Stimulated activated CD4-positive, alpha-beta T cell treated with anti-CD3 and anti-CD28 coated beads, Interleukin-2, amount 100 ng/mL, for 48 hours (primary cell): ENCODE measurements at regions not wholly inside any gene's neighbourhood (a gene's known extent, or its start where the extent isn't known, plus 50 kb on each side); places are given as distances from the start of the nearest gene placed in this dataset.

Experiments used
- DNase-seq, 2 donors: peaks; one replicate each; pipeline ENCODE4 v3.0.0-alpha.2; 2020

DNA sequence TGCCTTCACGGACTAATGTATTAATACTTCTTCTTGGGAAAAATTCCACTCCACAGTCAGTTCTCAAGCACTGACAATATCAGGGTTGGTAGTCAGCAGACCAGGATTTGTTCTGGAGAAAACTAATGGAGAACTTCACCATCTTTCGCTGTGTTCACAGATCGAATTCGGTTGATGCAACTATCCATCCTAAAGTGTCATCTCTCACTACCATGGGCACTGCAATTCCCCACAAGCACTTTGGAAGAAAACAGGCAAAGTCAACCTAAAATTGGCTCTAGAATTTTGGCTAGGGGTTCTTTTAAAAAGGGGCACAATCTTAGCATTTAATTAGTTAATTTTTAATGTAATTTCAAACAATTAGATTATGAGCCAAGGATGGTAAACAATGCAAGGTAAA lies 164.4 kb downstream of the HGF start:
- DNase-seq, result no peak

DNA sequence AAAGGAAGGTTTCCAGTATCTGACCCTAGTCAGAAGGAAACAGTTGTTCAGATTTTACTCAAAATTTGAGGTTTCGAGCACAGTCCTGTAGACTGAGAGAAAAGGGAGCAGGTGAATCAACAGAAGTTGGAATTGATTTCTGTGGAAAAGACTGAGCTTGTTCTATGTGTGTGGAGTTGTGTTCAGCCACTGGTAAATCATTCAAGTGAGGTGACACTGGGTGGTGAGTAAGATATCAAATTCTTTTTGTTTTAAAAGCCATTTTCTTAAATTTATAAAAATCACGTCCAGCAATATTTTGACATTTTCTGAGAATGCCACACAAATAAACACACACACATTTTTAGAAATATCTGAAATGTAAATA lies 165.1 kb downstream of the HGF start:
- DNase-seq, result no peak

DNA sequence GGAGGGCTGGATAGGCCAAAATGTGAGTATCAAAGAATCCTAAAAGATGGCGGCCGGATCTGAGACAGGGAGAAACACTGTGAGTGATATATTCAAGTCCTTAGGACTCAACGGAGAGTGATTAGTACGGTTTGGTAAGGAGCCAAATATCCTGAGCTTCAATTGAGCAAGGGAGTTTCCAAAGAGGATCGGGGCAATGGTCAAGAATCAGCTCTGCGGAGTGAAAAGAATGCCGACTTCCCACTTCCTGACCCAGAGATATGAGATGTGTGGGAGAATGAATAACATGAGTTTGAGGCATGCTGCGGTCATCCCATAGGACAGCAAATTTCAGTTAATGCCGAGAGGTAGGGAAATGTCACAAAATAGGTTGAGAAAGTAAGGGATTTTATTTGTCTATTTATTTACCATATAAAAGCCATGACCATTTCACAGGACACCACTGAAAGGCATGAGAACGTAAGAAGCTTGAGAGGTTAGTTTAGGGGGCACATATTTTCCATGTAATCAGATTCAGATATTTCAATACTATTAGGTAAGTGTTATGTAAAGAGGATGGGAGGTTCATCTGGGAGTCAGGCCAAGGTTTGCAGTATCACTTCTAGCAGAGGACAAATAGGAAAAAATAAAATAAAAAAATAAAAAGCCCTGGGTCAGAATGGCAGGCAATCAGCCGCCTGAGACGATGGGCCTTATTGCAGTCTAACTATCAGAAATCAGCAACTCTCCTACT lies 165.6 kb downstream of the HGF start:
- DNase-seq, result no peak

DNA sequence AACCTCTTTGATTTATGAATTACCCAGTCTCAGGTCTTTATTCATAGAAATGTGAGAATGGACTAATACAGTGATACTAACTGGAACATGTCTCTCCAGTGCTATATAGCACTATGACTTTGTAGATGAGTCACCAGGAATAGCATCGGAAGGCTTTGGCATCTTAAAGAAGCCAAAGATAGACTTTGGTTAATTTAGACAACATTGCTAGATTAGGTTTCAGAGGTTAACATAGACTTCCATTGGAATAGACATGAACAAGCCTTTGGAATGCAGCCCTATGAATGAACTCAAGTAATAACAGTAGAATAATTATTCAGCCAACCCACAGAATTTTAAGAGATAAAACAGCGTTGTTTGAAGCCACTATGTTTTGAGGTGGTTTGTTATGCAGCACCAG lies 169.2 kb downstream of the HGF start:
- no peak for DNase-seq

DNA sequence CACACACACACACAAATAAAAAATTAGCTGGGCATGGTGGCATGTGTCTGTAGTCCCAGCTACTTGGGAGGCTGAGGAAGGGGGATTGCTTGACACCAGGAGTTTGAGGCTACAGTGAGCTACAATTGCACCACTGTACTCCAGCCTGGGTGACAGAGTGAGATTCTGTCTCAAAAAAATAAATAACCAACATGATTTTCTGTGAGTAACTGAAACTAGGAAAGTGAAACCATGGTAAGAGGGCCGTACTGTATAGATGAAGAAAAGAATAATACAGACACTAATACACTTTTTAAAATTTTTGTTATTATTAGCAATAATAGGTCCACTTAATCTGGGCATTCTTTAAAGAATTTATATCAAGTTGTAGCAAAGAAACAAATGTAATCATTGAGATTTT lies 170.9 kb downstream of the HGF start:
- DNase-seq, result no peak

DNA sequence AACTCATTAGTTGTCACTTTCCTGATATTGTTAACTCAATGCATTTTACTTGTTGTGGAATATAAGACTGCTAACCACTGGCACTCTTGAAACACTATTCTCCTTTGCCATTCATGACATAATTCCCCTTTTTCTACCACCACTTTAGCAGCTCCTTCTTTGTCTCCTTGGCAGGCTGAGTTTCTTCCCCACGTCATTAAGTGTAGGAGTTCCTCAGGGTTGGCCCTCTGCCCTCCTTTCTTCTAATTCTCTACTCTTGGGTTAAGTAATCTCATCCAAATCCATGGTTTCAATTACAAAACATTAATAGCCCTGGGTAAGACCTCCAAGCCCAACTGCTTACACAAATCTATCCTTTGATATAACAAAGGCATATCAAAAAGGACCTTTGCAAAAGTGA lies 175.1 kb downstream of the HGF start:
- no peak for DNase-seq

DNA sequence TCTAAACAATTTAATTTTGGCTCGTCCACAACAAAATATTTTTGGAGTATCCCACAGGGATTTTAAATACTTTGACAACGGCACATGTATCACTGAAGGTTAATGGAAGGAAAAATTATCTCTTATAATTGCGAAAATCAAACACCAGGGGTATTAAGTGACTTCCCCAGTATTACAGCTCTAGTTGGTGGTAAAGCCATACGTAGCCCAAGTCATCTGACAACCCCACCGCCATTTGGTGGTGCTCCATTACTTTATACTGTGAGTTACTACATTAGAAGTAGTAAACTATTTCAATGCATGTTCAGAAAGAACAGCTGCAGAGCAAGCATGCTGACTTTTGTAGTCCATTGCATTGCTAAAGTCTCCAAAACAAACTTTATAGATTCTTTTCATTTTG lies 179.7 kb downstream of the HGF start:
- no peak for DNase-seq

DNA sequence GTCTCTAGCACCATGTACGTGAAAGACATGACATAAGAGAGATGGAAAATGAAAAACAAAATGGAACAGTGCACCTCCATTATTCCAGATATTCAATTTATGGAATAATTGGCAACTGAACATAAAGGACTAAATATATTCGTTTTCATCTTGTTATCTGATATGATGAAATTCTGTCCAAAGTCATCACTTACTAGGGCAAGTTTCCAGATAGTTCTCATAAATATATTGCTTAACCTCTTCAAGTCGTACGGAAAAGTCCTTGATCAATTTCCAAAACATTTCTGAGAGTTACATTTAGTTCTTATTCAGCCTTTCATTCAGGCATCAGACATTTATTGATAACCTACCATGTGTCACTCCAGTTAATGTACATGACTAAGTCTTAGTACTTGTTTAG lies 185.2 kb downstream of the HGF start:
- DNase-seq, result no peak

DNA sequence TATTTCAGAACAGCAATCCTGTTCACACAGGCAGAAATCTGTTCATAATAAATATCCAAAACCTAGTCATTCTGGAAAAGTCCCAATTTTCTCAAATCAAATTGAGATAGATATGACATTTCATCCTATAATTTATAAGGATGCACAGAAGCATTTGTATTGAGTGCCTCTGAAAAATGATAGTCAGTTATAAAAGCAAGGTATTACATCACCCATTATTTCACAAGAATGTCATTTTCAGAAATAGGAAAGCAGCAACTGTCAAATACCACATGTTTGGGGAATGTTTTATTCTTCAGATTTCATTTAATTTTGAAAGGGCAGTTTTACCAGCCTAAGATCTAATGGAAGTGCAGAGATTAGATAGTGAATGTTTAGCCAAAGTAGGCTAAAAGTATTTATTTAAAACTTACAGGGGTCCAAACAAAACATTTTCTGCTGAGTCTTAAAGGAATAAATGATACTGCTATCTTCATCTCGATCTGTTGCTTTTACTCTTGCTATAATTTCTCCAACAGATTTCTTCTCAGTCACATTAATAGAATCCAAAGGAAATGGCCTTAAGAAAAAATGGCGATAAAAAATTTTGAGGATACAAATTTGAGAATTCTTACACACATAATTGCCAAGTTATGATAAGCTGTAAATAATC lies 185.8 kb downstream of the HGF start:
- no peak for DNase-seq

DNA sequence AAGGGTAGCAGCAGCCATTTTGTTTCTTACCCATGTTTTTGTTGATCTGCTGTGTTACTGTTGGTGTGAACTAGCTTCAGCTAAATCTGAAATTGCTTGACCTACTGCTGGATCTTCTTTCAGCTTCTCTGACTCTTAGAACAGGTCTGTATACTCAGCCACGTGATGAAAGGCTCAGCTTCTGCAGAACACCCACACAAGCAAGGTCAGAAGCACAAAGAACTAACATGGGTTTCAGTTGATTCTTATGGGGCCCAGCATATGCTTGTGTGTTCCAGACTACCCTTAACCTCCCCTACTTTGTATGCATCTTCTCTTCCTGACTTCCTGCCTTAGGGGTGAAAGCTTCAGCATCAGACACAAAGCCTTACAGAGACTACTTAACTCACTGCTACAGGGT lies 186.8 kb downstream of the HGF start:
- DNase-seq, result no peak

DNA sequence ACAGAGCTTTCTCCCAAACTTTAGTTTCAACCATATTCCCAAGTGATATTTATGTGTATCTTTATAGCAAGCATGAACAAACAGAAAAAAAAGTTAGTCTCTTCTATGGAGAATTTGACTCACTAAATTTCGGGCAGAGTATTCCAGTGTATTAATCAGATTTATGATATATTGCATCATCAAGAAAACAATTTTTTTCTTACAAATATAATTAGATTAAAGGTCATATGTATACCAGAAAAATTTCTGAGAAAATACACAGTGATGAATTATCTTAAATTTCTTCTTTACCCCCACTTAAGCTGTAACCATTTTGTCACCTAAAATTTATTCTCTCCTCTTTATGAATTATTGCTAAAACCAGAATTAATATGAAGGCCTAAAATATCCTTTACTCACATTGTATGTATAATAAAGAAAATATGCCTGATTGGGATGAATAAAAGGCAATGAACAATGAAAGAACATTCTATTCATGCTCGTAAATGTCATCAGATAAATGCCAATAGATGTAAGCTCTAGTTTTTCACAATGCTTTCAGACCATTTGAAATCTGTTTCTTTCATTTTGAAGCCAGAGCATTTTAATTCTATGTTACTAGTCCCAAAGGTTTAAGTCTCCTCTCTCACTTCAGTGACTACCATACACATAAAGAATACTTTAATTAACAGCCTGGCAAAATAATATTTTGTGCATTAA lies 192.1 kb downstream of the HGF start:
- no peak for DNase-seq

DNA sequence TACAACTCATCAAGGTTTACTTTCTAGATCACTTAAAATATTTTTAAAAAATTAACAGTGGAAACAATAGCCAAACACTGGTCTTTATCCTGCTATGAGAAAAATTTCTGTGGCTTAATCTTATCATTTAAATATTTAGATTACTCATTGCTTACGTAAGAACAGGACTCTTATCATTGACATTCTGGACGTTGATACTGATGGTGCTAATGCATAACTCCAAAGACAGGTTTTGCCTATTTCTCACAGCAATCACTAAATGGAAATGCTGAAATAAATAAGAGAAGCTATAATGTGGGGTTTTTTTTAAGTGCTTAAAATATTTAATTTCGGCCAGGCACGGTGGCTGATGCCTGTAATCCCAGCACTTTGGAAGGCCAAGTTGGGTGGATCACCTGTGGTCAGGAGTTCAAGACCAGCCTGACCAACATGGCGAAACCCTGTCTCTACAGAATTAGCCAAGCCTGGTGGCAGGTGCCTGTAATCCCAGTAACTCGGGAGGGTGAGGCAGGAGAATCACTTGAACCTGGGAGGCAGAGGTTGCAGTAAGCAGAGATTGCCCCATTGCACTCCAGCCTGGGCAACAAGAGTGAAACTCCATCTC lies 195.0 kb downstream of the HGF start:
- DNase-seq, result no peak

DNA sequence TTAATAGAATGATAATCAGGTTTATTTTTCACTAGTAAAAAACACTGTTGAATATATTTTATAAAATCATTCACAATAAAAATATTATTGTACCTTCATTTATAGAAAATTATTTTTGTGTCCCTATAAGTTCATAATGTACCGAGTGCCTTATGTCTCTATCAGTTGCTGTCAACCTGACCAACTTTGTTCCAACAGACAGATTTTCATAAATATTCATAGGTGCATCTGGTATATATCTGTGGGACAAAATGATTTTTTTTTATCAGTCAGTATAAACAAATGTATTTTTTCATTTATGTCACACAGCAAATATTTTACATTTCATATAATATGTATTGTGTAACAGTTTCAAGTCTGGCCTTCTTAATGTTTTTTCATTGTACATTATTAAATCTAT lies 195.9 kb downstream of the HGF start:
- DNase-seq, result no peak

DNA sequence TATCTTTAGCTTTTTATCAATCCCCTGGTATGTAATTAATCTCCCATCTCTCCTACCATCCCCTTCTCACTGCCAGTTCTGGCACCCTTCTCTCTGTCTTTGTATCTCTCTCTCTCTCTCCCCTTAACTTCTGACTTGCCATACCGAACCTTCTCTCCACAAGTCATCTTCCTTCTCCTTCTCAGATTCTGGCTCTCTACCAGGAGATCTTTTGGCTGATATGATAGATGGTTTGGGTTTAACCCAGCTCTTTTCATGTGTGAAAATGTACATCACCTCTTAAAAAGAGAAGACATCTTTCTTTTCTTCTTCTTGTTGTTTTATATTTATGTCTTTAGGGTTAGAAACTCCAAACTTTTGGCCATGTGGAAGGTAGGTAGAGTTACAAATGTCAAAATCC lies 196.7 kb downstream of the HGF start:
- no peak for DNase-seq

DNA sequence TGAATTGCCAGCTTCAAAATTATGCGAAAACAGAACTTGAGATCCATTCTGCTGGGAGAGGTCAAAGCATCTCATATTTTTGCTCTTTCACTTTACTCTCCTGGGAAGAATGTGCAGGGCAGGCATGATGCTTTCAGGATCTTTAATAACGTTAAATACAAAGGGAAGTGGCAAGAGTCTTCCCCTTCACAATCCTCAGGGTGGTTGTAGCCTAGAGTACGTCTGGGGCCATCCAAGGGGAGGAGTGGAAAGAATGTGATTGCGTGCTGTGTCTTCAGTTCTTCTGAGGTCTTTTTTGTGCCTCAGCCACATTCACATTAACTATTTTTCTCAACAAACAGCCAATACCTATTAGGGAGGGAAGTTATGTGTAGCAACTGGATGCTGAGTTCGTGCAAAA lies 207.3 kb downstream of the HGF start:
- no peak for DNase-seq

DNA sequence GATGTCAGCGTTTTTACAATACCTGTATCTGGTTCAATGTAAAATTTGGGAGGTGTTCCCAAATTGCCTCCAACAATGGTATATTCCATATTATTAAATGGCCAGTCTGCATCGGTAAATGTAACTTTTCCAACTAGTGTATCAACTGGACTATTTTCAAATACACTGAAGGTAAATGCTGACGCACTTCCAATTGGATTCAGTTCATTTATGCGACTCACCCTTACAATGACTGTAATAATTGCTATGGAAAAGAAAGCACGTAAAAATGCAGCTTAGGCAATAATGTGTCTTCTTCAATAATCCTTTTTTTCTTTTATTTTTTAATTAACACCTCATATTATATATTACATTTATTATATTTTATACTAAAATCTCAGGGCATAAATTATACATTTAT lies 209.1 kb downstream of the HGF start:
- DNase-seq, result no peak

DNA sequence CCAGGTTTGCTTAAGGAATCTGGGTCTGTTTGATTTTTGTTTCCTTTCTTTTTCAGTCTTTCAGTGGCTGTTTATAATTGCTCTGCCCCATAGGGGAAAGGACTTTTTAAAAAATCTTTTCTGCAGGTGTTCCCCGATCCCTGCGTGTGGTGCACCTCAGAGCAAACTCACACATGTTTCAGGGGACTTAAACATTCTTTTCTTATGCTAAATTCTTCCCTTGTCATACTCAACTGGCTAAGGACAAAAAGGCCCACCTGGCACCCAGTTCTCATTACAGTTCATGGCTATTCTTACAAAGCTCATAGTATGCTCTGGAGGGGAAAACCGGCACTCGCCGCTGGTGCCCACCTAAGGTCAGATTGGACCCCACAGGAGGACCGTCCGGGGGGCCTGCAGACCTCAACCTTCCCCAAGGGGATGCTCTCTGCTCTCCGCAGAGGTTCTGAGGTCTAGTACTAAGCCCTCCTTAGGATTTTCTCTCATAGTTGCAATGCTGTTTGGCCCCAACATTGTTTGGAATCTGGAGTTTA lies 220.3 kb downstream of the HGF start:
- DNase-seq, result no peak

DNA sequence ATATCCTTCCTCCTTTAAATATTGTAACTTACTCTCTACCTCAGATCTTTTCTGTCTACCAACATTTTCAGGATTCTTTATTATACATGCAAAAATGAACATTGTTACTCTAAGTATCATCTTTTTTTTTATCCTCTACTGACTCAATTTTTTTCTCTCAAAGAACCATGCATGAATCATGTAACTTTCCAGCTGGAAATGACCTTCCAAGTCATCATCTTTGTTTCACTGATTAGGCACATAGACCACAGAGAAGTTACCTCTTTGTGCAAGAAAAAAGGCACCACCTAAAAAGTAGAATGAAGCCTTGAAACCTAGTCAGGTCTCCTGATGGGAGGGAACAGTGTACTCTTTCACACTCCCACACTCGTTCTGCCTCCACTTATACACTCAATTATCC lies 234.9 kb downstream of the HGF start:
- DNase-seq, result no peak

DNA sequence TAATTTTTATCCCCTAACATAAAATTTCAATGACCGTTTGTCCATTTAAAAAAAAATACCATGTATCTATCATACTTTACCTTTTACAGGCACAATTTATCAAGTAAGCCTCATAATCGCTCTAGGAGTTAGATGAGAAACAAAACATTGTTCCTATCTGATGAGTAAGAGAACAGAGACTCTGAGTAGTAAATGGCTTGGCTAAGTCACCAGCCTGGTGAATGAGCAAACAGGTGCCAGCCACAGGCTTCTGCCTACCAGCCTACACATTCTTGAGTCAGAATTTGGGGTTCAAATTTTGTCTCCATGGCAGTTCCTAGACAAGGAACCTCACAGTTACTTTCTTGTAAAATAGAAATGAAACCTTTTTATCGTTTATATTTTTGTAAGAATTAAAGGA lies 235.4 kb downstream of the HGF start:
- no peak for DNase-seq

DNA sequence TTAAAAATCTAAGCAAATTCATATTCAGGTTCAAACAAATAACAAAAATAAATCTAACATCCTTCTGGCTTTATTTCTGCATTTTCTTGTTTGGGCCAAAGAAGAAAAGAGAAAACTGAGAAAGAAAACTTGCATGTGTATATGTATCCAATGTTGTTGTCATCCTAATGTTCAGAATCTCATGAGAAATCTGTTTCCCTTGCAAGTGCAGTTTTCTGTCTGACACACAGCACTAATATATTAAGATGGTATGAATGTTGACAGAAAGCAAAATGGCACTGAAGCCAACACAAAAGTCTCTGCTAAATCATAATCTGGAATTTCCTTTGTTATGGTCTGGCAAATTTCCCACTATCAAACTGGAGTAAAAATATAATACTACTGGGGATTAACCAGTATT lies 235.9 kb downstream of the HGF start:
- DNase-seq, result no peak

DNA sequence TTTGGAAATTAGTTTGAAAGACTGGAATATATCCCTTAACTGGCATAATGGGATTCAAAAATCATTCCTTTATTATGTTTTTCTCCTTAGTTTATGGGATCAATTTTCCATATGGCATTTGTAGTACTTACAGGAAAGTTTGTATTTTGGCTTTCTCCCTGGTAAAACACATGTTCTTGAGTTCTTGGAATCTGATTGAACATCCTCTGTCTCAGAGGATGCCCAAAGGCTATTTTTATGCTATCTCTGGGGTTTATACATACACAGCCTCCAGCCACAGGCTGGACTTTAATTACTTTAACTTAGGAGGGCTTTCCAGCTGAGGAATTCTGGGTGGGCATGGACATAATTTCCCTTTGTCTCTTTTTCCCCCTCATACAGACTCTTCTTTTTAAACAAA lies 236.4 kb downstream of the HGF start:
- no peak for DNase-seq

DNA sequence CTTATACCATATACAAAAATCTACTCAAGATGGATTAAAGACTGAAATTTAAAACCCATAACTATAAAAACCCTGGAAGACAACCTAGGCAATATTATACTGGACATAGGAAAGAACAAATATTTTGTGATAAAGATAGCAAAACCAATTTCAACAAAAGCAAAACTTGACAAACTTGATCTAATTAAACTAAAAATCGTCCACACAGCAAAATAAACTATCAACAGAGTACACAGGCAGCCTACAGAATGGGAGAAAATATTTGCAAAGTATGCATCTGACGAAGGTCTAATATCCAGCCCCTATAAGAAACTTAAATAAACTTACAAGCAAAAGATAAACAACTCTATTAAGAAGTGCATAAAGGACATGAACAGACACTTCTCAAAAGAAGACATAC lies 240.1 kb downstream of the HGF start:
- no peak for DNase-seq

DNA sequence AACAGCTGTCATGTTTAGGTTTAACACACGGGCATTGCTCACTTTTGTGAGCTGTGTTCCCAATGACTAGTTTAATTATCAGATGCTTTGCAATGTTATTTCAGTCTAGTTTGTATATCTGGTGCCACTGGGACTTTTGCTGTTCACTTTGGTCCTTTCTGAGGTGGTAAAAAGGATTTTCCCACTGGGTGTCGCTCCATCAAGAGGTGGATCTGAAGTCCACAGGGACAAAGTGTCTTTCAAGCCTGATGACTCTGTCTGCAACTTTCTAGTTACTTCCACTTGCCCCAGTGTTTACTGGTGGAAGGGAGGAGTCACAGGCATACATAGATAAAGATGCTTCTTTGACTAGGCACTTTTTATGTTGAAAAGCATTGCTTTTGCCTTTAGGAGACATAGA lies 242.2 kb downstream of the HGF start:
- no peak for DNase-seq

DNA sequence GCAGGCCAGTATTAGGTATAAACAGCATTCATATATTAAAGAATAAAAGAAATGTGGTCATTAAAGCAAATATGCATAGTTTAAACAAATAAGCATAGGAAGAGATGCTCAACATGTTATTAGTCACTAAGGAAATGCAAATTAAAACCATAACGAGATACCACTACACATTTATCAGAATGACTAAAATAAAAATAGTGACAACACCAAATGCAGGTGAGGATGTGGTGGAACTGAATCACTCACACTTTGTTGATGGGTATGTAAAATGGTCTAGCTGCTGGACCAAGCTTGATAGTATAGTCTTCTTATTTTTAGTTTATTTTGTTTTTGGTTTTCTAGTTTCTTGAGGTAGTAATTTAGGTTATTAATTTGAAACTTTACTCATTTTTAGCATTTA lies 242.9 kb downstream of the HGF start:
- no peak for DNase-seq
